HFF-Myc (cell line): ENCODE measurements at regions not wholly inside any gene's neighbourhood (a gene's known extent, or its start where the extent isn't known, plus 50 kb on each side); places are given as distances from the start of the nearest gene placed in this dataset.
"Not testable (repeated sequence)": the region's sequence is repeated elsewhere in the genome, so short reads cannot be mapped to it uniquely, and the experiment has no call there.

Experiments
- DNase-seq: peaks from one replicate; pipeline ENCODE4 v3.0.0-alpha.2; 2011; ENCODE audit warnings: low read depth; ENCODE audit errors: extremely low read depth
- H3K4me3 ChIP-seq: replicated peaks from 2 replicates; pipeline ENCODE4 v1.5.1; 2011; ENCODE audit warnings: low read depth, mild to moderate bottlenecking, control low read depth, low read length
- TF ChIP-seq, protein P1 (sequence below): IDR thresholded peaks from 2 replicates; pipeline ENCODE4 v1.5.1; 2012; ENCODE audit warnings: mild to moderate bottlenecking, low read depth, low read length, control low read depth; ENCODE audit errors: missing control alignments

GRCh38 chrX:128698573-128699181 is 646.5 kb upstream of the ACTRT1 start:
- no peak overlapping the region for H3K4me3 ChIP-seq
- TF ChIP-seq, protein P1, sequence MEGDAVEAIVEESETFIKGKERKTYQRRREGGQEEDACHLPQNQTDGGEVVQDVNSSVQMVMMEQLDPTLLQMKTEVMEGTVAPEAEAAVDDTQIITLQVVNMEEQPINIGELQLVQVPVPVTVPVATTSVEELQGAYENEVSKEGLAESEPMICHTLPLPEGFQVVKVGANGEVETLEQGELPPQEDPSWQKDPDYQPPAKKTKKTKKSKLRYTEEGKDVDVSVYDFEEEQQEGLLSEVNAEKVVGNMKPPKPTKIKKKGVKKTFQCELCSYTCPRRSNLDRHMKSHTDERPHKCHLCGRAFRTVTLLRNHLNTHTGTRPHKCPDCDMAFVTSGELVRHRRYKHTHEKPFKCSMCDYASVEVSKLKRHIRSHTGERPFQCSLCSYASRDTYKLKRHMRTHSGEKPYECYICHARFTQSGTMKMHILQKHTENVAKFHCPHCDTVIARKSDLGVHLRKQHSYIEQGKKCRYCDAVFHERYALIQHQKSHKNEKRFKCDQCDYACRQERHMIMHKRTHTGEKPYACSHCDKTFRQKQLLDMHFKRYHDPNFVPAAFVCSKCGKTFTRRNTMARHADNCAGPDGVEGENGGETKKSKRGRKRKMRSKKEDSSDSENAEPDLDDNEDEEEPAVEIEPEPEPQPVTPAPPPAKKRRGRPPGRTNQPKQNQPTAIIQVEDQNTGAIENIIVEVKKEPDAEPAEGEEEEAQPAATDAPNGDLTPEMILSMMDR, result no peak
- DNase-seq, result no peak

GRCh38 chrX:128691872-128692271 is 639.7 kb upstream of the ACTRT1 start:
- TF ChIP-seq, protein P1, result no peak
- H3K4me3 ChIP-seq, result no peak overlapping the region
- DNase-seq, result no peak

GRCh38 chrX:128685387-128685786 is 633.2 kb upstream of the ACTRT1 start:
- TF ChIP-seq, protein P1, result no peak

DNA sequence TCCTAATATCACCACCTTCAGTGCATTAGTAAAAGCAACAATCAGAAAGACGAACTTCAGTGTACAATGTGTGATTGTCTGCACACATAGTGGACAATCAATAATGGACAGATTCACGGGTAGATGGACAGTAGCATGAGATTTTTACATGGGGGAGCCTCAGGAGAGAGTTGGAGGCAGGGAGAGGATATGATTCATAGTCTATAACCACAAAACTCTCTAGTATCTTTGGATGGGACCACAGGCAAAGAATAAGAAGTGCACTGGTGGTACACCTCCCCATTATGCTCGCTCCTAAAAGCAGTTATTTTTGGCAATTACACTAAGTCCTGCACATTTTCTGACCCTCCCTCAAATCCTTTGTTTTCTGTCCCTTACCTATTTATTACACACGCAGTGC is 624.4 kb upstream of the ACTRT1 start:
- TF ChIP-seq, protein P1, result no peak
- H3K4me3 ChIP-seq, result no peak overlapping the region
- DNase-seq, result no peak

More at GRCh38 chrX:128685387-128685786, 633.2 kb upstream of the ACTRT1 start:
- H3K4me3 ChIP-seq, result no peak overlapping the region
- no peak for DNase-seq

DNA sequence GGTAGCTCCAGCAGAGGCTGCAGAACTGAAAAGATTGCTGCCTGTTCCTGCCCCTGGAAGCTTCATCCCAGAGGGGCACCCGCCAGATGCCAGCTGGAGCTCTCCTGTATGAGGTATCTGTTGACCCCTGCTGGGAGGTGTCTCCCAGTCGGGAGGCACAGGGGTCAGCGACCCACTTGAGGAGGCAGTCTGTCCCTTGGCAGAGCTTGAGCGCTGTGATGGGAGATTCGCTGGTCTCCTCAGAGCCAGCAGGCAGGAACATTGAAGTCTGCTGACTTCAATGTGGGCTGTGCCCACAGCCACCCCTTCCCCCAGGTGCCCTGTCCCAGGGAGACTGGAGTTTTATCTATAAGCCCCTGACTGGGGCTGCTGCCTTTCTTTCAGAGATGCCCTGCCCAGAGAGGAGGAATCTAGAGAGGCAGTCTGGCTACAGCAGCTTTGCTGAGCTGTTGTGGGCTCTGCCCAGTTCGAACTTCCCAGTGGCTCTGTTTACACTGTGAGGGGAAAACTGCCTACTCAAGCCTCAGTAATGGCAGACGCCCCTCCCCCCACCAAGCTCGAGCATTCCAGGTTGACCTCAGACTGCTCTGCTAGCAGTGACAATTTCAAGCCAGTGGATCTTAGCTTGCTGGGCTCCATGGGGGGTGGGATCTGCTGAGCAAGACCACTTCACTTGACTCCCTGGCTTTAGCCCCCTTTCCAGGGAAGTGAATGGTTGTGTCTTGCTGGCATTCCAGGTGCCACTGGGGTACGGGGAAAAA is 622.3 kb upstream of the ACTRT1 start:
- H3K4me3 ChIP-seq, DNase-seq: not testable (repeated sequence)

GRCh38 chrX:128664211-128664610 is 612.0 kb upstream of the ACTRT1 start:
- no peak overlapping the region for H3K4me3 ChIP-seq
- TF ChIP-seq, protein P1, result no peak
- DNase-seq, result no peak

DNA sequence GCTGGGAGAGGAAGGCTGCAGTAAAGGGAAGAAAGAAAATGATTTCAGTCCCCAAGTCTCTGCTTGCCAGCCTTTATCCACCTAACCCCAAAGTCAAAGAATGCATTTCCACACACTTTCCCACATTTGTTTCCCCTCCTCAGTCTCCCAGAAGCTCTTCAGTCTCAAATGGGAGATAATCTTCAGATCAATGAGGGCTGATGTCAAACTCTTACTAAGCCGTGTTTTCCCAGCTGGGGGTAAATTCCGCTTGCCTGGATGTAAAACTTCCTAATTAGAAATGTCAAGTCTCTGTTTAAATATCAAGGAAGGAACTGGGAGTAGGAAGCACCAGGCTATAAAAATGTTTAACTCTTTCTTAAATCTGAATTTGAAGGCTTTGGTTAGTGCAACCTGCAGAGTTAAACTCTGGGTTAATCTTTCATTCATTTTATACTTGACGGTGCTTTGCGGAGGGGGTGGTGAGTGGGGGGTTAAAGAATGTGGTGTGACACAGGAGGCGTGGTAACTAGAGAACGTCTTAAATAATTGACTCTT is 601.4 kb upstream of the ACTRT1 start:
- TF ChIP-seq, protein P1, result no peak
- no peak overlapping the region for H3K4me3 ChIP-seq
- no peak for DNase-seq
